Upper lobe of left lung (tissue), 4 donors: ENCODE measurements at regions not wholly inside any gene's neighbourhood (a gene's known extent, or its start where the extent isn't known, plus 50 kb on each side); places are given as distances from the start of the nearest gene placed in this dataset.

Experiments
- EP300 ChIP-seq, 4 donors: sonication (generic); formaldehyde crosslinking; IDR thresholded peaks; one replicate each; pipeline ENCODE4 v1.5.1; 2017; ENCODE audit warnings: antibody characterized with exemption in 4 of 4, control low read depth in 2 of 4
- POLR2A ChIP-seq, 4 donors: fragments of 450-650 bp; IDR thresholded peaks; one replicate each; pipeline ENCODE4 v1.5.1; 2016 to 2017; ENCODE audit warnings: antibody characterized with exemption in 4 of 4, mild to moderate bottlenecking in 2 of 4
- POLR2AphosphoS5 ChIP-seq, 2 donors: sonication (generic); formaldehyde crosslinking; IDR thresholded peaks; one replicate each; pipeline ENCODE4 v1.5.1; 2017; ENCODE audit warnings: antibody characterized with exemption in 2 of 2
- TF ChIP-seq, protein P1 (sequence below), 6 experiments: fragments of 450-650 bp in 4 of 6; fragments of 200-600 bp in 2 of 6; sonication (generic) in 2 of 6; IDR thresholded peaks; one replicate each; pipeline ENCODE4 v1.5.1; 2016 to 2019; ENCODE audit warnings: antibody characterized with exemption in 6 of 6

- TF ChIP-seq EP300 (IDR thresholded peaks at IDR 0.05), result no peak
- TF ChIP-seq, protein P1, sequence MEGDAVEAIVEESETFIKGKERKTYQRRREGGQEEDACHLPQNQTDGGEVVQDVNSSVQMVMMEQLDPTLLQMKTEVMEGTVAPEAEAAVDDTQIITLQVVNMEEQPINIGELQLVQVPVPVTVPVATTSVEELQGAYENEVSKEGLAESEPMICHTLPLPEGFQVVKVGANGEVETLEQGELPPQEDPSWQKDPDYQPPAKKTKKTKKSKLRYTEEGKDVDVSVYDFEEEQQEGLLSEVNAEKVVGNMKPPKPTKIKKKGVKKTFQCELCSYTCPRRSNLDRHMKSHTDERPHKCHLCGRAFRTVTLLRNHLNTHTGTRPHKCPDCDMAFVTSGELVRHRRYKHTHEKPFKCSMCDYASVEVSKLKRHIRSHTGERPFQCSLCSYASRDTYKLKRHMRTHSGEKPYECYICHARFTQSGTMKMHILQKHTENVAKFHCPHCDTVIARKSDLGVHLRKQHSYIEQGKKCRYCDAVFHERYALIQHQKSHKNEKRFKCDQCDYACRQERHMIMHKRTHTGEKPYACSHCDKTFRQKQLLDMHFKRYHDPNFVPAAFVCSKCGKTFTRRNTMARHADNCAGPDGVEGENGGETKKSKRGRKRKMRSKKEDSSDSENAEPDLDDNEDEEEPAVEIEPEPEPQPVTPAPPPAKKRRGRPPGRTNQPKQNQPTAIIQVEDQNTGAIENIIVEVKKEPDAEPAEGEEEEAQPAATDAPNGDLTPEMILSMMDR (IDR thresholded peaks at IDR 0.05), result no peak
- no peak for TF ChIP-seq POLR2A (IDR thresholded peaks at IDR 0.05)
- no peak for TF ChIP-seq POLR2AphosphoS5 (IDR thresholded peaks at IDR 0.05)
These were observed 289.9 kb downstream of the DHX35 start for GRCh38 chr20:39252035-39252434.
